ENCODE measurements at regions not wholly inside any gene's neighbourhood (a gene's known extent, or its start where the extent isn't known, plus 50 kb on each side); places are given as distances from the start of the nearest gene placed in this dataset.
A peak's percentile ranks its signal among the peaks of the same experiment; 100 is the strongest.

GRCh38 chr2:126793885-126794613 is 104.6 kb upstream of the TEX51 start:
- no peak for DNase-seq

- no peak for DNase-seq
These were observed 103.0 kb upstream of the TEX51 start for GRCh38 chr2:126795656-126796055.

- DNase-seq: no peak
These were observed 101.6 kb upstream of the TEX51 start for GRCh38 chr2:126796931-126797621.

GRCh38 chr2:126797622-126798275 is 100.9 kb upstream of the TEX51 start:
- no peak for DNase-seq

GRCh38 chr2:126798276-126799140 is 100.2 kb upstream of the TEX51 start:
- DNase-seq: no peak

GRCh38 chr2:126799301-126799700 is 99.4 kb upstream of the TEX51 start:
- no peak for DNase-seq

GRCh38 chr2:126801473-126801872 is 97.2 kb upstream of the TEX51 start:
- DNase-seq: no peak

- DNase-seq: no peak
These were observed 96.4 kb upstream of the TEX51 start for GRCh38 chr2:126802316-126802715.

GRCh38 chr2:126802774-126803433 is 95.8 kb upstream of the TEX51 start:
- no peak for DNase-seq

GRCh38 chr2:126803434-126803775 is 95.3 kb upstream of the TEX51 start:
- DNase-seq: no peak

- DNase-seq: no peak
These were observed 94.3 kb upstream of the TEX51 start for GRCh38 chr2:126804347-126804746.

GRCh38 chr2:126808929-126809328 is 89.8 kb upstream of the TEX51 start:
- DNase-seq: no peak

GRCh38 chr2:126809340-126809739 is 89.3 kb upstream of the TEX51 start:
- DNase-seq: peak; percentile 3

GRCh38 chr2:126810001-126810400 is 88.7 kb upstream of the TEX51 start:
- DNase-seq: no peak

GRCh38 chr2:126811101-126811500 is 87.6 kb upstream of the TEX51 start:
- DNase-seq: no peak

- DNase-seq: no peak
These were observed 81.5 kb upstream of the TEX51 start for GRCh38 chr2:126817172-126817571.

GRCh38 chr2:126822115-126822514 is 76.6 kb upstream of the TEX51 start:
- DNase-seq: no peak

- DNase-seq: no peak
These were observed 75.8 kb upstream of the TEX51 start for GRCh38 chr2:126822921-126823320.

- no peak for DNase-seq
These were observed 74.7 kb upstream of the TEX51 start for GRCh38 chr2:126823951-126824350.

- no peak for DNase-seq
These were observed 74.0 kb upstream of the TEX51 start for GRCh38 chr2:126824663-126825062.

- no peak for DNase-seq
These were observed 73.4 kb upstream of the TEX51 start for GRCh38 chr2:126825316-126825715.

- no peak for DNase-seq
These were observed 72.2 kb upstream of the TEX51 start for GRCh38 chr2:126826491-126826890.

Measured in fibroblast of skin of scalp (primary cell).